ENCODE measurements at regions not wholly inside any gene's neighbourhood (a gene's known extent, or its start where the extent isn't known, plus 50 kb on each side); places are given as distances from the start of the nearest gene placed in this dataset.

GRCh38 chr3:5974630-5975322 lies 787.3 kb downstream of the EDEM1 start:
- Histone ChIP-seq H3K9me3 (ENCODE audit: low read length) (no peaks in the 10 kb centered on the region), H3K36me3 (ENCODE audit: insufficient read depth, low read length) (no peaks in the 10 kb centered on the region), H3K4me2 (ENCODE audit: low read length) (no peak overlapping the region)

GRCh38 chr3:5977331-5977730 lies 789.8 kb downstream of the EDEM1 start:
- Histone ChIP-seq H3K9ac (ENCODE audit: low read length) (no peak overlapping the region), H3K9me3 (ENCODE audit: low read length) (no peaks in the 10 kb centered on the region)
- TF ChIP-seq REST (IDR thresholded peaks at IDR 0.05; ENCODE audit: borderline replicate concordance) (no peak), MXI1 (conservative IDR thresholded peaks at IDR 0.05; ENCODE audit: poor library complexity, severe bottlenecking) (no peak), EP300 (conservative IDR thresholded peaks at IDR 0.05; ENCODE audit: poor library complexity, severe bottlenecking) (no peak), RAD21 (conservative IDR thresholded peaks at IDR 0.05) (no peak), TAF1 (IDR thresholded peaks at IDR 0.05; ENCODE audit: low read depth) (no peak), CTCF (IDR thresholded peaks at IDR 0.05; ENCODE audit: poor library complexity, severe bottlenecking) (no peak)

More at GRCh38 chr3:5974630-5975322, 787.3 kb downstream of the EDEM1 start:
- Histone ChIP-seq H3F3A (ENCODE audit: insufficient read depth, low read length, poor library complexity, severe bottlenecking) (no peaks in the 10 kb centered on the region), H4K20me1 (ENCODE audit: insufficient read depth) (no peaks in the 10 kb centered on the region), H3K9me2 (ENCODE audit: insufficient read depth, low read length) (no peaks in the 10 kb centered on the region), H3K79me2 (replicated peaks; ENCODE audit: insufficient read depth, low read length) (no peaks in the 10 kb centered on the region), H2AFZ (ENCODE audit: low read depth, low read length) (no peak overlapping the region), H3K4me3 (ENCODE audit: low read length) (no peak overlapping the region), H3K27ac (ENCODE audit: low read length) (no peak overlapping the region), H3K27me3 (ENCODE audit: insufficient read depth, low read depth, low read length) (no peaks in the 10 kb centered on the region), H3K9ac (ENCODE audit: low read length) (no peak overlapping the region)
- TF ChIP-seq EZH2 (IDR thresholded peaks at IDR 0.05; ENCODE audit: borderline replicate concordance, insufficient read depth, low read length, poor library complexity, severe bottlenecking) (no peak), REST (IDR thresholded peaks at IDR 0.05; ENCODE audit: borderline replicate concordance) (no peak), POLR2AphosphoS5 (IDR thresholded peaks at IDR 0.05) (no peak), MXI1 (conservative IDR thresholded peaks at IDR 0.05; ENCODE audit: poor library complexity, severe bottlenecking) (no peak), EP300 (conservative IDR thresholded peaks at IDR 0.05; ENCODE audit: poor library complexity, severe bottlenecking) (no peak), TAF1 (IDR thresholded peaks at IDR 0.05; ENCODE audit: low read depth) (no peak), RAD21 (conservative IDR thresholded peaks at IDR 0.05) (no peak), SMC3 (conservative IDR thresholded peaks at IDR 0.05; ENCODE audit: poor library complexity) (no peak), CTCF (IDR thresholded peaks at IDR 0.05; ENCODE audit: poor library complexity, severe bottlenecking) (no peak)

More at GRCh38 chr3:5977331-5977730, 789.8 kb downstream of the EDEM1 start:
- Histone ChIP-seq H3K9me2 (ENCODE audit: insufficient read depth, low read length) (no peaks in the 10 kb centered on the region), H3K79me2 (replicated peaks; ENCODE audit: insufficient read depth, low read length) (no peaks in the 10 kb centered on the region), H2AFZ (ENCODE audit: low read depth, low read length) (no peak overlapping the region), H3K27ac (ENCODE audit: low read length) (no peak overlapping the region), H3K27me3 (ENCODE audit: insufficient read depth, low read depth, low read length) (no peaks in the 10 kb centered on the region), H3K36me3 (ENCODE audit: insufficient read depth, low read length) (no peaks in the 10 kb centered on the region), H3F3A (ENCODE audit: insufficient read depth, low read length, poor library complexity, severe bottlenecking) (no peaks in the 10 kb centered on the region), H4K20me1 (ENCODE audit: insufficient read depth) (no peaks in the 10 kb centered on the region), H3K4me3 (ENCODE audit: low read length) (no peak overlapping the region), H3K4me2 (ENCODE audit: low read length) (no peak overlapping the region)
